ENCODE measurements at regions not wholly inside any gene's neighbourhood (a gene's known extent, or its start where the extent isn't known, plus 50 kb on each side); places are given as distances from the start of the nearest gene placed in this dataset.

- no peak for DNase-seq
These were observed 167.7 kb upstream of the SLC14A2 start for GRCh38 chr18:45447355-45448265.

DNA sequence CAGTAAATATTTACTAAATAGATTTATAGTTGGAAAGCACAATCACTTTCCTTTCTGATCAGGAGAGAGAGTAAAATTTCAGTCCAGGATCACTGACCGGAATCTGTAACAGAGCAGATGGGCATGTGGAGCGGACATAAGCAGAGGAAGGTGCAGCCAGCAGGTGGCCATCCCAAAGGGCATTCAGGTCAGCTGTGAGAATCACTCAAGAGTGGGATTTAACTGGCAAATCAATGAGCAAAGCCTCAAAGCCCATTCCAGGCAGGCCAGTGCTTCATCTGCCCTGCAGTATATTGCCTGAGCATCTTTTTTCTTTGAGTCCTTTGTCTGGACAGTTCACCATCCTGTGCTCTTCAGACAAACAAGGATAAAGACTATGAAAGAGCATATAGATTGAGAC lies 166.4 kb upstream of the SLC14A2 start:
- DNase-seq, result no peak

DNA sequence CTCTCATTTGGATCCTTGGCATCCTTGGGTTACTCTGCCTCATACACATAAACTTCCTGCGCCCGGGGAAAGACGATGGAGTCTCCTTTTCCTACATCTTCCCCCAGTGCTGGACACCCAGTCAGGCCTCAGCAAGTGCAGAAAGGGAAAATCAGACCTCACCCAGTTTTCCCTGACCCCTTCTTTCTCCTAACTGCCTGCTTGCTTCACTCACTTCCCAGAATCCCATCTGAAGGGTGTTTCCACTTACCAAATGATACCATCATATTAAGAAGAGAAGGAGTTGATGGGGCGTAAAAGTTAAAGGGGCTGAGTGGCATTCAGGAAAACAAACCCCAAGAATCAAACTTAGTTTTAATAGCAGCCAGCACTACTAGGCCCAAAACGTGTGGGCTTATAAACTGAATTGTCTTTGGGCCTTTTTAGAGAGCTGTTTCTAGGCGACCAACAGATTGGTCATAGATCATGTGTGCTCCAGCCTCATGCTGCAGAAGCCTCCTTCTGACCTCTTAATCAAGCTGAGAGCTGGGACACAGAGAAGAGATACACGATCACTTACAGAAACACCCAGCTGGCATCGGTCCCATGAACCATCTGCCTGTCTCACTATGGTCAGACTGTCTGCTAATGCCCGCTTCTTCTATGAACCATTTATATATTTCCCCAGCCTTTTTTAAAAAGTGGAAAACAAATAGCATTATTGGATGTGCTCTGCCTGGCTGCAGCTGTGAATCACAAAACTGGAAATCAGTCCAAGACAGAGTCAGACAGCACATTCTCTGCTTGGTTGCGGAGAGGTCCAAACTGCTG lies 165.7 kb upstream of the SLC14A2 start:
- no peak for DNase-seq

DNA sequence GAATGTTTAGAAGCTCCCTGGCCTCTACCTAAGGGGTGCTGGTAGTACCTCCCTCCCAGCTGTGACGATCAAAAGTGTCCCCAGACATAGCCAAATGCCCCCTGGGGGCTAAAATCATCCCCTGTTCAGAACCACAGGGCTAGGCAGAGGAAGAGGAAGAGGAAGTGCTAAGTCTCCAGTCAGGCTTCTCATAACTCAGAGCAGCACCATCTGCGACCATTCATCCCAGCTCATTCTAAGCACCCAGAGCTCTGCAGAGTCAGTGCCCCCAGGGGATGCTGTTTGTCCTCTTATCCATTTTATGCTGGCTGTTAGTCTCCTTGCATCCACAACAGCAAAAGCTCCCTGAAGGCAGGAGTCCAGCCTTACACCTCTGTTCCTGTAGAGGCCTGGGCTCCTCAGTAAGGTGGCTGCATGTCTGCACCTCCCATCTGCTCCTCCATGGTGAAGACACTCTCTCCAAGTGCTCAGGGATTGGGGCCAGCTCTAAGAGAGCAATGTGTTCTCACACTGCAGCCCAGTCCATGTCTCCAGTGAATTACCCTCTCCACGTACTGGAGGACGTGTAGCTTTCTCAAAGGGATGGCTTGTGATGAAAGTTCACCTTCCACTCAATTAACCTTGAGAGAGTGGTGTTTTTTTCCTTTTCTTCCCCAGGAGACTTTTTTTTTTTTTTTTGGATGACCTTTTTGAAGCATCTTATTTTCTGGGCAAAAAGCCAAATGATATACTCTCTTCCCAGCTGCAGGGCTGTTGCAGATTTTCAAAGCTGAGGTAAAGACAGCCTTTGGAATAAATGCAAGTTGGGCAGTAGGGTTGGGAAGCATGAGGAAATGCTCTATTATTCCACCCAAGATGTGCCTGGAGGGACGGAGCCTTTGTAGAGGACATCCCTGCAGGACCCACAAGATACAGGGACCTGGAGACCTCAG lies 158.9 kb upstream of the SLC14A2 start:
- no peak for DNase-seq

DNA sequence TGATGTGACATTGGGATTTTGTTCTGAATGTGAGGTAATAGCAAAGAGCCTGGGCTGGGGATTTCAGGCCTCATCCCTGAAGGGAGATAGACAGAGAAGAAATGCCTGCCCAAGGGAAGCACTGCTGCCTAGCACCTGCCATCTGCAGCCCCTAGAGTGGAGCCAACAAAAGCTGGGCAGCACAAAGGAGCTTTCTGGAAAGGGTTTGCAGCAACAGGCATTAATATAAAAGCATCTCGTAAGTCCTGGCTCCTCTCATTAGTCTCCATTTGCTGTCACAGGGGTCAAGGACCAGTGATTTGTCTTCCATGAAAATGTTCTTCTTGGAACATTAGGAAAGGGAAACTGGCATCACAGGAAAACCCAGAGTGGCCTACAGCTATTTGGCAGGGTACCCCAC lies 157.2 kb upstream of the SLC14A2 start:
- DNase-seq, result no peak

- DNase-seq, result no peak
These were observed 153.1 kb upstream of the SLC14A2 start for GRCh38 chr18:45462179-45462578.

DNA sequence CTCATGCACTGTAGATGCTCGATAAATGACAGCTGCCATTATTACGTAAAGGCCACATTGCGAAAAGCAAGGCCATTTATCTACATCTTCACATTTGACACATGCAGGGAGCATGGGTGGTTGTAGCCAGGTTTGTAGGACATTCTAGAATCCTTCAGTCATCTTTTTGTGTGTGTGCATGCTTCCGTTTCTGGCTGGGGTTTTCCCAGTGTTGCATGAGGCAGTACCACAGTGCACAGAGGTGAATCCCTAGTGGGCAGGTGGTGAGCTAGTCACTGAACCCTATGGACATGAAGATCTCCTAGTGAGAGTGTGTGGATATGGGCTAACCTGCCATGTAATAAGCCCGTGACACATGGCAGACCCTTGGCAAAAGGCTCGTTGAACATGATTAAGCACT lies 151.8 kb upstream of the SLC14A2 start:
- no peak for DNase-seq

- no peak for DNase-seq
These were observed 150.7 kb upstream of the SLC14A2 start for GRCh38 chr18:45464619-45465018.

- DNase-seq, result no peak
These were observed 148.0 kb upstream of the SLC14A2 start for GRCh38 chr18:45467293-45467692.

DNA sequence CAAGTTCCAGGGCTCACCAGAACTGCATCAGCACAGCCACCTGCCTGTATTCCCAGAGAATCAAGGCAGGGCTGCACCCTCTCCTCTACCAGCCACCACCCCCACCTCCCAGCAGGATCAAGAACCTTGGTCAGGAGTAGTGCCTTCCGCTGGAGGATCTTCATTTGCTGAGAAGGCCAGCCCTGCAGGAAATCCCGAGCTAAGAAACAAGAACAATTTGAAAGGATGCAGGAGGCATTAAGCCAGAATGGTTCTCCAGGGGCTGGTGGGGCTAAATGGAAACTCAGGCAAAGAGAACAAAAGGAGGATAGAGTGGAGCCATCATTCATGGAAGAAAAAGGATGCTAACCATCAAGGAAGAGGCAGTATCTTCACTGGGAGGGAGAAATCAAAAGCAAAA lies 147.3 kb upstream of the SLC14A2 start:
- no peak for DNase-seq

DNA sequence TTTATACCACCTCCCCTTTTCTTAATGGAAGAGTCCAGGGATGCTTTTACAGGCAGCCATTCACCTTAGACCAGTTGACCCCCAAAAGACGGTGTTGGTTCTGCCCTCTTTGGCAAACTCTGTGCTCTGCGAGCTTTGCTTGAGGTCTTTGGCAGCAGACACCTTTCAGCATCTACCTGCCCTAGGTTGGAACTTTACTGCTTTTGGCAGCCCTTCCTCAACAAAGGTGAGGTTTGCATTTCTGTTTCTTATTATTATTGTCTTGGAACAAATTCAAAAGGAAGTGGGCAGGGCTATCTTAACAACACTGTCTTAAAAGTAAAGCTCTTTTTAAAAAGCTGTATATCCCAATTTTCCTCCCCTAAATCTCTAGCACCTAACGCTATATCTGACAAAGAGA lies 136.4 kb upstream of the SLC14A2 start:
- no peak for DNase-seq

DNA sequence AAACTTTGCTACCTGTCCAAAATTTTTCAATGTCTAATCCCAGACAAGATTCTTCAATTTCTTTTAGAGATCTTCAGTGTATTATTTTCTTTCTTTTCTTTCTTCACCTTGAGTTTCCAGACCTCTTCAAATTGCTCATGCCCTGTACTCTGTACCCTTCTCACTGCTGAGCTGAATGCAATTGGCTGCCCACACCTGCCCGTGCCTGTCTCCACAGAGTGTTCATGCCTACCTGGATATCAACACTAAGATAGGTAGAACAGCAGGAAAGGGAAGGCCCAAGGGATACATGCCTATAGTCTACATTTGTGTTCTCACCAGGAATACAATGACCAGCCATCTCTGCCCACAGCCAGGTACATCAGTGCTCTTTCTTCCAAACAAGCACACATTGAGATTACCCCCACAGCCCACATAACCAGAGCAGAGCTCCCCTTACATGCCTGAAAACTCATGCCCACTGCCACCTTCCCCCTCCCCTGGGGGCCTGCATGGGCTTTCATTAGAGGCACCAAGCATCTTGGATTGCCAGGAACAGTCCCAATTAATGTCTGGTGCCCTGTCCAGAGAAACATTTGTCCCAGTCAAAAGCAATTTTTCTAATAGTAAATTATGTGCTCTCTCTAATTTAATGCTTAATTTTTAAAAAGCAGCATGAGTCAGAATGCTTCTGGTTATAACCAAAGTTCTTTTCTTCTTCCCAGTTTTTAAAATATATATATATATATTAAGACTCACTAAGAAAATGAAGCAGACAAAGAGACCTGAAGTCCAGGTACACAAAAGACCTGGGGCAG lies 134.9 kb upstream of the SLC14A2 start:
- no peak for DNase-seq

DNA sequence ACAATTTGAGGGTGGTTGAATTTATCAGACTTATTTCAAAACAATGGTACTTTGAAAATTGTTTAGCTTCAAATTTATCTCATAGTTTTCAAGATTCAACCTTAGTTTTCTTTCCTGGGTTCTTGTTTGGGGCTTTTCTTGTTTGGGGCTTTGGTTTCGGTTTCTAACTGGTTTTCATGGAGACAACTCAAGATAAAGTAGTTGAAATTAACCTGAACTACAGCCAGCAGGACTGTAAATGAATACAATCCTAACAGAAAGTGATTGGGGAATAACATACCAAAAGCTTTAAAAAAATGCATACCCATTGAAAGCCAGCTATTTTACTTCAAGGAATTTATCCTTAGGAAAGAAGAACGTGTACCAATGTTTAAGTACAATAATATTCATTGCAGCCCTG lies 133.5 kb upstream of the SLC14A2 start:
- DNase-seq, result no peak

DNA sequence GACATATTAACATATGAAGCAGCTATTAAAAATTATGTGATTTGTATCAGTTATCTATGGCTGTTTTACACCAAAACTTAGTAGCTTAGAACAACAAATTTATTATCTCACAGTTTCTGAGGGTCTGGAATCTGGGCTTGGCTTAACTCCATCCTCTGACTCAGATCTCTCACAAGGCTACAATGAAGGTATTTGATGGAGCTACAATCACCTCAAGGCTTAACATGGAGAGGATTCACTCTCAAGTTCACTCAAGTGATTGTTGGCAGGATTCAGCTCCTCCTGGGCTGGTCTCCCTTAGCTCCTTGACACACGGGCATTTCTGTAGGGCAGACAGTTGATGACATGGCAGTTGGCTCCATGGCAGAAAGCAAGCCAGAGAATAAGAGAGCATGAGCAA lies 133.0 kb upstream of the SLC14A2 start:
- DNase-seq, result no peak

- no peak for DNase-seq
These were observed 127.7 kb upstream of the SLC14A2 start for GRCh38 chr18:45487581-45487980.

GRCh38 chr18:45488645-45489044 lies 126.6 kb upstream of the SLC14A2 start:
- DNase-seq, result no peak

DNA sequence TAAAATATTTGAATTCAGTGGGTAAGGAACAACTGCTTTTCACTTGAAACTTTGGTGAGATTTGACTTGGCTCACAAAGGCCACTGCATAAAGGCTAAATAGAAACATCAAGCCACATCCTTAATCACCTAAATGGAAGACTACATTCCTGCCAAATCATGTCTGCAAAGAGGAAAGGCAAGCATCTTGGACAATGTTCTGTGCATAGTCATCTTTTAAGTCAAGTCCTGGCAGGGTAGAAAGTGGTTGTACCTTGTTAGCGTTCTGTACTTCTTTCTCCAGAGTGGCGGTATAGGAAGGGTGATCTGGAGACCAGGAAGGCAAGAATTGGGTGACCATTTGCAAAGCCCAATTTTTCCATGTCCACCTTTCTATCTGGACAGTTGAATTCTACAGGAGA lies 121.4 kb upstream of the SLC14A2 start:
- DNase-seq, result no peak

GRCh38 chr18:45494811-45495210 lies 120.5 kb upstream of the SLC14A2 start:
- DNase-seq, result no peak

DNA sequence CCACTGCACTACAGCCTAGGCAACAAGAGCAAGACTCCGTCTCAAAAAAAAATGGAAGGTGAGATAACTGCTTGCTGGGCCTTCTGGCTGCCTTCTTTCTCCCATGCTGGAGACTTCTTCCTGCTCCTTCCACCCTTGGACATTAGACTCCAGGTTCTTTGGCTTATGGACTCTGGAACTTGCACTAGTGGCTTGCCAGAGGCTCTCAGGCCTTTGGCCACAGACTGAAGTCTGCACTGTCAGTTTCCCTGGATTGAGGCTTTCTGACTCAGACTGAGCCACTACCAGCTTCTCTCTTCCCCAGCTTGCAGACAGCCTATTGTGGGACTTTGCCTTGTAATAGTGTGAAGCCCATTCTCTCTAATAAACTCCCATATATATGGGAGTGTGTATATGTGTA lies 118.5 kb upstream of the SLC14A2 start:
- no peak for DNase-seq

GRCh38 chr18:45497595-45498286 lies 117.5 kb upstream of the SLC14A2 start:
- DNase-seq, result no peak

- DNase-seq, result no peak
These were observed 117.0 kb upstream of the SLC14A2 start for GRCh38 chr18:45498287-45498658.

DNA sequence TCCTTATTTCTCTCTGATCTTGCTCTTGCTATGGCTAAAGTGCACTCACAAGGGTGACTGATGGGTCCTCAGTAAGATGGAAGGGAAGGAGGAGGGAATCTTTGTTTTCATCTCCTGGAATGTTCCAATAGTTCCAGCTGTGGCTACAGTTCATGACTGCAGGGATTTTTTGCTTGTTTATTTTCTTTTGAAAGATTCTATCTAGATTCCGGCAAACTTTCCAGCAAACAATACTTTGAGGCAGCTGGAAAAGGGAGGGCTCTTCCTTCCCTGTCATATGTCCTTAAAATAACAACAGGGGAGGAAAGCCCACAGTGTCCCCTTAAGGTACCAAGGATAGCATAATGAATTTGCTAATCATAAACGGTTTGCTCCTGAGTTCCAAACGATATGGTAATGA lies 111.3 kb upstream of the SLC14A2 start:
- DNase-seq, result no peak

Data from stimulated activated CD8-positive, alpha-beta memory T cell treated with anti-CD3 and anti-CD28 coated beads, Interleukin-4, amount 100 ng/mL, for 48 hours (primary cell).